ENCODE measurements at regions not wholly inside any gene's neighbourhood (a gene's known extent, or its start where the extent isn't known, plus 50 kb on each side); places are given as distances from the start of the nearest gene placed in this dataset.
"Not testable (repeated sequence)": the region's sequence is repeated elsewhere in the genome, so short reads cannot be mapped to it uniquely, and the experiment has no call there.

- no peak for DNase-seq
Observed at GRCh38 chr5:67802766-67803165, 412.8 kb upstream of the PIK3R1 start.

- DNase-seq = no peak
Observed at GRCh38 chr5:67799732-67800234, 415.8 kb upstream of the PIK3R1 start.

- not testable (repeated sequence) for DNase-seq
Observed at GRCh38 chr5:67798470-67798869, 417.1 kb upstream of the PIK3R1 start.

GRCh38 chr5:67795781-67796477 lies 419.6 kb upstream of the PIK3R1 start:
- DNase-seq = no peak

GRCh38 chr5:67793966-67794365 lies 421.6 kb upstream of the PIK3R1 start:
- no peak for DNase-seq

- no peak for DNase-seq
Observed at GRCh38 chr5:67793418-67793817, 422.1 kb upstream of the PIK3R1 start.

- no peak for DNase-seq
Observed at GRCh38 chr5:67792891-67793290, 422.7 kb upstream of the PIK3R1 start.

- DNase-seq = no peak
Observed at GRCh38 chr5:67790390-67790789, 425.2 kb upstream of the PIK3R1 start.

- peak; percentile 67 for DNase-seq
Observed at GRCh38 chr5:67779893-67780623, 435.5 kb upstream of the PIK3R1 start.

- DNase-seq = no peak
Observed at GRCh38 chr5:67774786-67775185, 440.8 kb upstream of the PIK3R1 start.

- no peak for DNase-seq
Observed at GRCh38 chr5:67774267-67774552, 441.3 kb upstream of the PIK3R1 start.

GRCh38 chr5:67773411-67774266 lies 441.9 kb upstream of the PIK3R1 start:
- DNase-seq = no peak

- no peak for DNase-seq
Observed at GRCh38 chr5:67771791-67772190, 443.8 kb upstream of the PIK3R1 start.

GRCh38 chr5:67771221-67771620 lies 444.3 kb upstream of the PIK3R1 start:
- DNase-seq = no peak

GRCh38 chr5:67770431-67771025 lies 445.0 kb upstream of the PIK3R1 start:
- no peak for DNase-seq

- DNase-seq = no peak
Observed at GRCh38 chr5:67765697-67766096, 449.9 kb upstream of the PIK3R1 start.

GRCh38 chr5:67757771-67758170 lies 457.8 kb upstream of the PIK3R1 start:
- not testable (repeated sequence) for DNase-seq

GRCh38 chr5:67752357-67752708 lies 463.2 kb upstream of the PIK3R1 start:
- no peak for DNase-seq

GRCh38 chr5:67748165-67748690 lies 467.3 kb upstream of the PIK3R1 start:
- DNase-seq = no peak

- no peak for DNase-seq
Observed at GRCh38 chr5:67747096-67747495, 468.5 kb upstream of the PIK3R1 start.

GRCh38 chr5:67746608-67747007 lies 468.9 kb upstream of the PIK3R1 start:
- not testable (repeated sequence) for DNase-seq

- DNase-seq = no peak
Observed at GRCh38 chr5:67746103-67746502, 469.5 kb upstream of the PIK3R1 start.

GRCh38 chr5:67732921-67733320 lies 482.6 kb upstream of the PIK3R1 start:
- no peak for DNase-seq

All from DMS53 (cell line).